Suprapubic skin (tissue), 4 donors: ENCODE measurements at regions not wholly inside any gene's neighbourhood (a gene's known extent, or its start where the extent isn't known, plus 50 kb on each side); places are given as distances from the start of the nearest gene placed in this dataset.

Experiments used
- DNase-seq, 2 donors: peaks; one replicate each; pipeline ENCODE4 v3.0.0-alpha.2; 2019; ENCODE audit warnings: low spot score in 2 of 2
- H3K27ac ChIP-seq: fragments of 200-600 bp; sonication (generic); one replicate; pipeline ENCODE4 v1.5.1; 2019
- H3K27me3 ChIP-seq: fragments of 200-600 bp; sonication (generic); one replicate; pipeline ENCODE4 v1.5.1; 2019
- H3K36me3 ChIP-seq: fragments of 200-600 bp; sonication (generic); one replicate; pipeline ENCODE4 v1.5.1; 2019
- H3K4me1 ChIP-seq: fragments of 200-600 bp; sonication (generic); one replicate; pipeline ENCODE4 v1.5.1; 2019
- H3K4me3 ChIP-seq: fragments of 200-600 bp; sonication (generic); one replicate; pipeline ENCODE4 v1.5.1; 2019; ENCODE audit warnings: mild to moderate bottlenecking
- H3K9me3 ChIP-seq: fragments of 200-600 bp; sonication (generic); one replicate; pipeline ENCODE4 v1.5.1; 2019
- EP300 ChIP-seq: sonication (generic); formaldehyde crosslinking; IDR thresholded peaks from one replicate; pipeline ENCODE4 v1.6.1; 2017; ENCODE audit warnings: antibody characterized with exemption
- POLR2A ChIP-seq, 2 donors: fragments of 450-650 bp; IDR thresholded peaks; one replicate each; pipeline ENCODE4 v1.6.1; 2017; ENCODE audit warnings: antibody characterized with exemption in 2 of 2, mild to moderate bottlenecking in 2 of 2, moderate library complexity in 2 of 2
- POLR2AphosphoS5 ChIP-seq, 3 donors: sonication (generic); formaldehyde crosslinking; IDR thresholded peaks; one replicate each; pipeline ENCODE4 v1.6.1; 2017; ENCODE audit warnings: antibody characterized with exemption in 3 of 3
- WGBS: methylation state at CpG from one replicate; pipeline ENCODE4 v1.1.5; 2018; 5-methylcytosine and 5-hydroxymethylcytosine counted together
- TF ChIP-seq, protein P1 (sequence below), 2 donors: fragments of 200-600 bp in 1 of 2; fragments of 450-650 bp in 1 of 2; sonication (generic) in 1 of 2; IDR thresholded peaks; one replicate each; pipeline ENCODE4 v1.5.1; 2016 to 2019; ENCODE audit warnings: antibody characterized with exemption in 2 of 2, mild to moderate bottlenecking in 1 of 2, moderate library complexity in 1 of 2

- no peak for TF ChIP-seq EP300
- TF ChIP-seq POLR2AphosphoS5 (IDR thresholded peaks at IDR 0.05) = no peak
- TF ChIP-seq, protein P1, sequence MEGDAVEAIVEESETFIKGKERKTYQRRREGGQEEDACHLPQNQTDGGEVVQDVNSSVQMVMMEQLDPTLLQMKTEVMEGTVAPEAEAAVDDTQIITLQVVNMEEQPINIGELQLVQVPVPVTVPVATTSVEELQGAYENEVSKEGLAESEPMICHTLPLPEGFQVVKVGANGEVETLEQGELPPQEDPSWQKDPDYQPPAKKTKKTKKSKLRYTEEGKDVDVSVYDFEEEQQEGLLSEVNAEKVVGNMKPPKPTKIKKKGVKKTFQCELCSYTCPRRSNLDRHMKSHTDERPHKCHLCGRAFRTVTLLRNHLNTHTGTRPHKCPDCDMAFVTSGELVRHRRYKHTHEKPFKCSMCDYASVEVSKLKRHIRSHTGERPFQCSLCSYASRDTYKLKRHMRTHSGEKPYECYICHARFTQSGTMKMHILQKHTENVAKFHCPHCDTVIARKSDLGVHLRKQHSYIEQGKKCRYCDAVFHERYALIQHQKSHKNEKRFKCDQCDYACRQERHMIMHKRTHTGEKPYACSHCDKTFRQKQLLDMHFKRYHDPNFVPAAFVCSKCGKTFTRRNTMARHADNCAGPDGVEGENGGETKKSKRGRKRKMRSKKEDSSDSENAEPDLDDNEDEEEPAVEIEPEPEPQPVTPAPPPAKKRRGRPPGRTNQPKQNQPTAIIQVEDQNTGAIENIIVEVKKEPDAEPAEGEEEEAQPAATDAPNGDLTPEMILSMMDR (IDR thresholded peaks at IDR 0.05) = no peak
- no peak for TF ChIP-seq POLR2A (IDR thresholded peaks at IDR 0.05)
- Histone ChIP-seq H3K4me3 (no peak overlapping the region), H3K27ac (no peak overlapping the region), H3K4me1 (peaks cover 9% of the 10 kb centered on the region), H3K9me3 (no peaks in the 10 kb centered on the region), H3K36me3 (no peaks in the 10 kb centered on the region), H3K27me3 (no peaks in the 10 kb centered on the region)
- WGBS = 75% methylated on average over 2 of the region's 2 CpGs
- DNase-seq = no peak
Measured at GRCh38 chr7:17230099-17230807, 68.2 kb upstream of the AHR start.

DNA sequence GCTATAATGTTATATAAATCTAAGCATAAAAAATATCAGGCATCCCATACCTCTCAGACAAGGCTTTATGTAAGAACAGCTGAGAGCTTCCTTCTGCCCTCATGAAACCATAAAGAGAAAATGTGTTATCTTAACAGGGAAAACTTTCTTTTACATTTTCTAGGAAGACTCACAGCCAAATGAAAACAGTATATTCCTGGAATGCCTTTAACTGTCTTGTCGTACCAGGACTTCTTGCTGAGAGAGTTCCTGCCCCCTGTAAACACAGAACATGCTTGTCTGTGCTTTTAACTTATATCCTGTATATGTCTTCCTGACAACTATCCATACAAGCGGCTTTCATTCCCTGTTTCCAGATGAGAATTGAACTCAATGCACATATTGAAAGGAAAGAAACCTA lies 64.8 kb upstream of the AHR start:
- no peak overlapping the region for H3K4me3 ChIP-seq

DNA sequence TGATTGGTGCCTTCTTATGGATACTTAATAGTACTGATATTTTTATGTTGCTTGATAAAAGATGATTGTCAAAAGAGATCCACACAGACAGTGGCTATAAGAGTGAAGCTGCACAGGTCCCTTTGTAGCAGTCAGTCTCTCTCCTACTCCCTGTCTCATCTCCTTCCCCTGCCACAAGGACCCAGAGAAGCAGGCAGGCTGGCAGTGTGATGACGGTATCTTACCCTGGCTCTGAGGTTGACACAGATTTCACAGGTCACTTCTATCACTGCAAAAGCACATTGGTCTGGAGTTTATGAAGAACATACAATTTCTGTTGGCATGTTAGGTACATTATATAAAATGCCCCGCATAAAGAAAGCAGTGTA lies 64.4 kb upstream of the AHR start:
- Histone ChIP-seq H3K4me3 (no peak overlapping the region), H3K9me3 (no peaks in the 10 kb centered on the region), H3K4me1 (peaks cover 9% of the 10 kb centered on the region), H3K36me3 (no peaks in the 10 kb centered on the region), H3K27me3 (no peaks in the 10 kb centered on the region), H3K27ac (peak overlapping the region; percentile 54)
- DNase-seq = no peak
- no peak for TF ChIP-seq EP300
- no peak for TF ChIP-seq POLR2AphosphoS5 (IDR thresholded peaks at IDR 0.05)
- TF ChIP-seq, protein P1 (IDR thresholded peaks at IDR 0.05) = no peak
- no peak for TF ChIP-seq POLR2A (IDR thresholded peaks at IDR 0.05)
- WGBS = 75% methylated on average over 2 of the region's 2 CpGs

More for the DNA sequence above, 64.8 kb upstream of the AHR start:
- Histone ChIP-seq H3K36me3 (no peaks in the 10 kb centered on the region), H3K4me1 (peaks cover 9% of the 10 kb centered on the region), H3K27ac (peak overlapping the region; percentile 54), H3K9me3 (no peaks in the 10 kb centered on the region), H3K27me3 (no peaks in the 10 kb centered on the region)
- no peak for DNase-seq
- TF ChIP-seq, protein P1 (IDR thresholded peaks at IDR 0.05) = no peak
- TF ChIP-seq EP300 = no peak
- no peak for TF ChIP-seq POLR2AphosphoS5 (IDR thresholded peaks at IDR 0.05)
- TF ChIP-seq POLR2A (IDR thresholded peaks at IDR 0.05) = no peak
- 66% methylated on average over 2 of the region's 2 CpGs for WGBS

GRCh38 chr7:17234398-17235031 lies 63.9 kb upstream of the AHR start:
- Histone ChIP-seq H3K36me3 (no peaks in the 10 kb centered on the region), H3K9me3 (no peaks in the 10 kb centered on the region), H3K27ac (peak overlapping the region; percentile 54), H3K4me1 (peaks cover 9% of the 10 kb centered on the region), H3K4me3 (no peak overlapping the region), H3K27me3 (no peaks in the 10 kb centered on the region)
- no peak for DNase-seq
- TF ChIP-seq, protein P1 (IDR thresholded peaks at IDR 0.05) = no peak
- TF ChIP-seq POLR2AphosphoS5 (IDR thresholded peaks at IDR 0.05) (peak in 1 of 3 donors; percentile 15), POLR2A (IDR thresholded peaks at IDR 0.05) (no peak), EP300 (no peak)
- 28% methylated on average over 10 of the region's 10 CpGs for WGBS

GRCh38 chr7:17236171-17236570 lies 62.3 kb upstream of the AHR start:
- H3K4me1 ChIP-seq = peaks cover 9% of the 10 kb centered on the region
- 93% methylated on average over 5 of the region's 5 CpGs for WGBS
- H3K27ac ChIP-seq = no peak overlapping the region
- no peak overlapping the region for H3K4me3 ChIP-seq
- no peak for DNase-seq
- H3K9me3 ChIP-seq = no peaks in the 10 kb centered on the region
- no peaks in the 10 kb centered on the region for H3K27me3 ChIP-seq
- H3K36me3 ChIP-seq = no peaks in the 10 kb centered on the region
- TF ChIP-seq EP300 (no peak), POLR2AphosphoS5 (IDR thresholded peaks at IDR 0.05) (no peak)
- TF ChIP-seq, protein P1 (IDR thresholded peaks at IDR 0.05) = no peak
